ENCODE measurements at regions not wholly inside any gene's neighbourhood (a gene's known extent, or its start where the extent isn't known, plus 50 kb on each side); places are given as distances from the start of the nearest gene placed in this dataset.

- Histone ChIP-seq H3K27me3 (no peaks in the 10 kb centered on the region), H3K27ac (no peak overlapping the region), H3K36me3 (no peaks in the 10 kb centered on the region), H3K4me3 (no peak overlapping the region), H3K9me3 (no peaks in the 10 kb centered on the region), H3K4me1 (no peaks in the 10 kb centered on the region)
- intact Hi-C loops (cut with DNase I): no loop called here
- no peak for DNase-seq (ENCODE audit: low spot score in 2 of 2)
- TF ChIP-seq, protein P1, sequence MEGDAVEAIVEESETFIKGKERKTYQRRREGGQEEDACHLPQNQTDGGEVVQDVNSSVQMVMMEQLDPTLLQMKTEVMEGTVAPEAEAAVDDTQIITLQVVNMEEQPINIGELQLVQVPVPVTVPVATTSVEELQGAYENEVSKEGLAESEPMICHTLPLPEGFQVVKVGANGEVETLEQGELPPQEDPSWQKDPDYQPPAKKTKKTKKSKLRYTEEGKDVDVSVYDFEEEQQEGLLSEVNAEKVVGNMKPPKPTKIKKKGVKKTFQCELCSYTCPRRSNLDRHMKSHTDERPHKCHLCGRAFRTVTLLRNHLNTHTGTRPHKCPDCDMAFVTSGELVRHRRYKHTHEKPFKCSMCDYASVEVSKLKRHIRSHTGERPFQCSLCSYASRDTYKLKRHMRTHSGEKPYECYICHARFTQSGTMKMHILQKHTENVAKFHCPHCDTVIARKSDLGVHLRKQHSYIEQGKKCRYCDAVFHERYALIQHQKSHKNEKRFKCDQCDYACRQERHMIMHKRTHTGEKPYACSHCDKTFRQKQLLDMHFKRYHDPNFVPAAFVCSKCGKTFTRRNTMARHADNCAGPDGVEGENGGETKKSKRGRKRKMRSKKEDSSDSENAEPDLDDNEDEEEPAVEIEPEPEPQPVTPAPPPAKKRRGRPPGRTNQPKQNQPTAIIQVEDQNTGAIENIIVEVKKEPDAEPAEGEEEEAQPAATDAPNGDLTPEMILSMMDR (IDR thresholded peaks at IDR 0.05): no peak
Observed at GRCh38 chr16:50857881-50858280, 116.0 kb downstream of the CYLD start.

DNA sequence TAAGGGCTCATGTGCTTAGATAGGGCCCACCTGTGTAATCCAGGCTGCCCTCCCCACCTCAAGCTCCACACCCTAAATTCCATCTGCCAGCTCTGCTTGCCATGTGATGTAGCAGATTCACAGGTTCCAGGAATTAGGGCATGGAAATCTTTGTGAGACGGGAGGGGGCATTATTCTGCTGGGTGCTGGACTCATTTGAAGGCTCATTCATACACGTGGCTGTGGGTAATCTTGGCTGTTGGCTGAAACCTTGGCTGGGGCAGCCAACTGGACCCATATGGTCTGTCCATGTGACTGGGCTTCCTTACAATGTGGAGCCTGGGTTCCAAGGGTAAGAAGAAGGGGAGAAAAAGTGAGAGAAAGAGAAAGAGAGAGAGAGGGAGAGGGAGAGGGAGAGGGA lies 115.1 kb downstream of the CYLD start:
- Histone ChIP-seq H3K27ac (no peak overlapping the region), H3K4me3 (no peak overlapping the region), H3K27me3 (no peaks in the 10 kb centered on the region), H3K4me1 (no peaks in the 10 kb centered on the region), H3K36me3 (no peaks in the 10 kb centered on the region), H3K9me3 (no peaks in the 10 kb centered on the region)
- intact Hi-C loops (cut with DNase I): no loop called here
- no peak for DNase-seq (ENCODE audit: low spot score in 2 of 2)
- TF ChIP-seq, protein P1 (IDR thresholded peaks at IDR 0.05): no peak

GRCh38 chr16:50853329-50853728 lies 111.4 kb downstream of the CYLD start:
- H3K27me3 ChIP-seq: no peaks in the 10 kb centered on the region
- no peaks in the 10 kb centered on the region for H3K4me1 ChIP-seq
- TF ChIP-seq, protein P1 (IDR thresholded peaks at IDR 0.05): no peak
- H3K27ac ChIP-seq: no peak overlapping the region
- no peaks in the 10 kb centered on the region for H3K9me3 ChIP-seq
- intact Hi-C loops (cut with DNase I): no loop called here
- no peaks in the 10 kb centered on the region for H3K36me3 ChIP-seq
- no peak for DNase-seq (ENCODE audit: low spot score in 2 of 2)
- no peak overlapping the region for H3K4me3 ChIP-seq

All from ascending aorta (tissue), 2 donors.